GM18870 (cell line): ENCODE measurements at regions not wholly inside any gene's neighbourhood (a gene's known extent, or its start where the extent isn't known, plus 50 kb on each side); places are given as distances from the start of the nearest gene placed in this dataset.
A peak's percentile ranks its signal among the peaks of the same experiment; 100 is the strongest.

Experiments
- ATAC-seq: cut with Tn5 transposase; IDR thresholded peaks from one replicate; pipeline ENCODE4 v1.9.1; 2021; ENCODE audit warnings: moderate library complexity; ENCODE audit not compliant: unreplicated experiment

DNA sequence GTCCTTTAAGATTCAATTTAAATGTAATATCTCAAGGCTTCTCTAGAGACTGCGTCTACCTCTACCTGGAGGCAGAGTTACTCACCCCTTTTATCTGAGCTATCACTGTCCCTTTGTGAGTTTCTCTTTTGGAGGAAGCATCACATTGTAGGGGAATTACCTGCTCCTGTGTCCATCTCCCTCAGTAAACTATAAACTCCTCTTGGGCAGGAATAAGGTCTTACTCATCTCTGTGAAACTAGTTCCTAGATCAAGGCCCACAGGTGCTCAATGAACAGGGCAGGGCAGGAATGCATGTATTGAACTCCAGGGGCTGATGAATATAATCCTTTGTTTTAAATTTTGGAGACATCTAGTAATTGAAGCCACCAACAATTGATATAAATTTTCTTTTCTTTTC, 139.8 kb upstream of the ERCC6L2 start:
- no peak for ATAC-seq

DNA sequence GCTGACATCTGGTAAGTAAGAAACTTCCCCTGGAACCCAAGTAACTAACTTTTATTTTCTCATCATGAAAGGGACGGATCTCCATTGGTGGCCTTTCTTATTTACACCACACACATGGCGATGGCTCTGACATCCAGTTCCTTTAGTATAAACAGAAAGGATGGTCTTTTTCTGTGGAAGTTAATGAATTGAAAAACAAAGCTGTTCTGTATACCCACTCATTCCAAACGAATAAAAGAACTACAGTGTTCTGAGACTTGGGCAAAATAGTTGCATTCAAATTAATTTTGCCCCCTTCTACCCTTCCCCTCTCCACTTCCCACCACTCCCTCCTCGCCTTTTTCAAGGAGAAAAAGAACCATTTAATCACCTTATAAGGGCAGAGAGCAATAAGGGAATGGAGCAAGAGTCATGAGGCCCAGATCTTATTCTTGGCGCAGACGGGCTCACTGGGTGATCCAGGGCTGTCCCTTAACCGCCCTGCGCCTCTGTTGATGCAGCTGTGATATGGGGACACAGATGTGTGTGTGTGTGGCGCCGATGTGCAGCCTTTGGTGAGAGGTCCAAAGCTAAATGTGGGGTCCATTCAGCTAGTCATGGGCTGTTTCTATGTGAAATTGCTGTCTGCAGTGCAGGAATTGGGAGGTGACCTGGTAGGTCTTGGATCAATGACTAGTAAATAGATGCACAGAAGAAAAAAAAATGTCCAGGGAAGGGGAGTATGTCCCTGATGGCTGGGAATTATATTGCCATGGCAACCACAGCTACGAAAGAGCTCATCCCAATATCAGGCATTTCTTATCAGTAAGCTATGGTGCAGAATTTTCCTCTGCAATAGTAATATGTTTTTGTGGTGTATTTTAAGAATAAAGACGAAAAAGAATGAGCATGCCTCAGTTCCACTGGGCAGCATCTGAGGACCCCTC, 141.5 kb upstream of the ERCC6L2 start:
- no peak for ATAC-seq

DNA sequence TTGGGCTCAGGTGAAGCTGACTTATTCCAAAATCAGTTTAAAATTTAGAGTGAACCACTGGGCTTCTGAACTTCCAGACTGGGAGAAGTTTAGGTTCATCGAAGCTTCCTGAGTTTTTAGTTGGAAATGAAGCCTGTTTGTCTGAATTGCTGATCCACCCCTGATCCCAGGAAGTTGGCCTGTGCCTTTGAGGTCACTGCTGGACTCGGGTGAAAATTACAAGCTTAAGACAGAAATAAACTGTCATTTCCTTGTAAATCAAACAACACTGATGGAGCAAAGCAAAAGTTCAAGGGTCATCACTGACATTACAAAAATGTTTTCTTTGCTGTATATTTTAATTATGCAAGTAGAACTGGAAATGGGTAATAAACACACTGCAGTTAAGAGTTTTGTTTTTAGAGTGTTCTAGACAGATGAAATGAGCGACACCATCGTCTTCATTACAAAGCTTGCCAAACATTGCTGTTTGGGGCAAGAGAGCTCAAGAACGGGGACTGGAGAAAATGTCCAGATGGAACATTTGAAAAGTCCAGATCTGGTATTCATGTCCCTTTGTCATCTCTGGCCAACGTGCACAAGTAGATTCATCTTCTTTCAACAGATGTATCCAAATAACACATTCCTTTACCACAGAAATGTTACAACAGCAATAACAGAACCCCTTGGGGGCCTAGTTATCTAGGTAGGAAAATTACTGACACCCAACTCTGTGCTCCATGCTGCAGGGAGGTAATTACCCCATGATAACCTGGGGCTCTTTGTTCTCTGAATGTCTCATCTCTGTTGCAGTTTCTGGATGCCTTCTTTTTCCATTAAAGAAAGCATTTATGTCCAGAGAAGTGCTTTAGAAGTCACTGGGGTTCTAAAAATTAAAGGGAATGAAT, 142.4 kb upstream of the ERCC6L2 start:
- no peak for ATAC-seq

DNA sequence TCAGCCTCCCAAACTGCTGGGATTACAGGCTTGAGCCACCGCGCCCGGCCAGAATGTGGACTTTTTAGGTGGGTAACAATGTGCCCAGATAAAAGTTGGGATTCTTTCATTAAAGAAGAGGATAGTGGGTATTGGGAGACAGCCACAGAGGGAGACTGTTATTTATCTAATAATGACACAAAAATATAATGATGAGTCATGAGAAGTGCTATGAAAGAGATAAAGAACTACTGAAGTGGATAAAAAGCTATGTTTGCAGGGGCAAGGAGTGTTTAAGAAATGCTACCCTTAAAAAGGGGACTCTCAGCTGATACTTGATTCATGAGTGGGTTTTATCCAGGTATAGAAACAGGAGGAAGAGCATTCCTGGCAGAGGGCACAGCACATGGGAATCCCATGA, 143.6 kb upstream of the ERCC6L2 start:
- no peak for ATAC-seq

DNA sequence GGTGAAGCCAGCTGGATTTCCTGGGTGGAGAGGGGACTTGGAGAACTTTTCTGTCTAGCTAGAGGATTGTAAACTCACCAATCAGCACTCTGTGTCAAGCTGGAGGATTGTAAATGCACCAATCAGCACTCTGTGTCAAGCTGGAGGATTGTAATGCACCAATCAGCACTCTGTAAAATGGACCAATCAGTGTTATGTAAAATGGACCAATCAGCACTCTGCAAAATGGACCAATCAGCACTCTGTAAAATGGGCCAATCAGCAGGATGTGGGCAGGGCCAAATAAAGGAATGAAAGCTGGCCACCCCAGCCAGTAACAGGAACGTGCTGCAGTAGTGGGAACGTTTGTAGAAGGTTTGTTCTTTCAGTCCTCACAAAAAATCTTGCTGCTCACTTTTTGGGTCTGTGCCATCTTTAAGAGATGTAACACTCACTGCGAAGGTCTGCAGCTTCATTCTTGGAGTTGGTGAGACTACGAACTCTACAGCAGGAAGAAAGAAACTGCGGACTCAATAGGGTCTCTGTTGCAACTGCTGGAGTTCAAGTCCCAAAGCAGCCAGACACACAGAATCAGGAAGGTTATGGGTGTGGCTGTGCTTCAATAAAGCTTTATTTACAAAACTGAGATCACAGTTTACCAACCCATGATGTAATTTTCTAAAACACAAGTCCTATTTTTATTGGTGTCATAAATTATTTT, 145.7 kb upstream of the ERCC6L2 start:
- ATAC-seq: no peak

DNA sequence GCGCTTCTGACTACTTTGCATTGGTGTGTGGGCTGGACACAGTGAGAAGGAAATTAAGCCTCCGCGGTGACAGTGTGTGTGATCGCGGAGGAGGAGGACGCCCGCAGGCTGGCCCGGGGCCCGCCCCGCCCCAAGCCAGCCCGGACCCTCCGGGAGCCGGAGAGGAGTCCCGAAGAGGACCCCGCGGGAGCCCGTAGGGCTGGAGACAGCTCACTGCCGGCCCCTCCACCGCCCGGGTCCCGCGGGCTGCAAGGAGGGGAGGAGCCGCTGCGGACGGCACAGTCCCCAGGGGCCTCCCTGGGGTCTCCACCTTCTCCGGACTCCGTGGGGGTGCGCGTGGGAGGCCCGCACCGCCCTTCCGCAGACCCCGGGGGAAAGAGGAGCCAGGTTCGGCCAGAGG, 146.4 kb upstream of the ERCC6L2 start:
- ATAC-seq: no peak

DNA sequence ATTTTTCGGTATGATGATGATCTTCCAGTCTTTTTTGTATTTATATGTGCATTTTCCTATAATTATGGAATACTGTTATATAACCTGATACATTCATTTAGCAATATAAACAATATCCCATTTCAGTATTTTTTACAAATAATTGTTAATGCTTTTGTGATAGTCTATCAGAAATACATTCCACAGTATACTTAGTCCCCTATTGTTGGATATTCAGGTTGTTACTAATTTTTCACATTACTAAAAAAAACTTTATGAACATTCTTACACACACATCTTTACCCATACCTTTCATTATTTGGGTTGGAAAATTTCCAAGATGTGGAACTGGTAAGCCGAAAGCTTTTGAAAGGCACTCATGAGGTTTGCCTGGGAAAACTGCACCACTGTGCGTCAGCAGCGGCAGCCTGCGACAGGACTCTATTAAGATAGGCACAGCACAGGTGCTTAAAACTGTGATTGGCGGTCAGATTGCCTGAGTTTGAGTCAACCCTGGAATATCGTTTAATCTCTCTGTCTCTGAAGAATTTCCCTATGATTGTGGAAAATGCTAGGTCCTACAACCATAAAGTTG, 147.5 kb upstream of the ERCC6L2 start:
- no peak for ATAC-seq

DNA sequence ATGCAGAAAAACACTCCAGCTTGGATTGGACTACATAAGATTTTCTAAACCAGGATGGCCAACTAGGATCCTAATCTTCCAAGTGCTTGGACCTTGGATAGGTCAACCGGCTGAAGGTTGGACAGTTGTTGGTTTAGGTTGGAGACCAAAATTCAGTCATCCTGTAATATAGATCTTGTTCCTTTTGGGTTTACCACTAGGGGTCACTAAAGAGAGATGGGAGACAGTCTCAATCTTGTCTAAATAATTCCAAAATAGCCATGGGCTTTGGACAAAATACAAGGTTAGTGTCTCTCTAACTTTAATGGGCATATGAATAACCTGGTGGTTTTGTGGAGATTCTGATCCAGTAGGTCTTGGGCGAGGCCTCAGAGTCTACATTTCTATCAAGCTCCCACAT, 148.7 kb upstream of the ERCC6L2 start:
- ATAC-seq: no peak

DNA sequence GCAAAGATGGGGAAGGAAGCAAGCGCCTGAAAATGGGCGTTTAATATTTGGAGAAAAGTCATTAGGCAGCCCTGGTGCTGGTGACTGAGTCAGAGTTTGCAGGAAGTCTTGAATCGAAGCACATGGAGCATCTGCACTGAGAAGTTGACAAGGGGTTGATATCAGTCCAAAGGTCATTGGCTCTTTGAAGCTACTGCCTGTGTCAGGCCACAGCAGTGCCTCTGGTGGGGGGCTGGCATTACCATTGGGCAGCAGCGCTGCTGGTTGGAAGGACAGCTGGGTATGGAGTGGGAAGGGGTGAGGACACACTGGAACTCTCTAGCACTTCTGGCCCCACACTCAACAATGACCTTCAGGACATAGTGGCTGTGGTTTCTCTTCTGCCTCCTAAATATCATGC, 150.4 kb upstream of the ERCC6L2 start:
- no peak for ATAC-seq

DNA sequence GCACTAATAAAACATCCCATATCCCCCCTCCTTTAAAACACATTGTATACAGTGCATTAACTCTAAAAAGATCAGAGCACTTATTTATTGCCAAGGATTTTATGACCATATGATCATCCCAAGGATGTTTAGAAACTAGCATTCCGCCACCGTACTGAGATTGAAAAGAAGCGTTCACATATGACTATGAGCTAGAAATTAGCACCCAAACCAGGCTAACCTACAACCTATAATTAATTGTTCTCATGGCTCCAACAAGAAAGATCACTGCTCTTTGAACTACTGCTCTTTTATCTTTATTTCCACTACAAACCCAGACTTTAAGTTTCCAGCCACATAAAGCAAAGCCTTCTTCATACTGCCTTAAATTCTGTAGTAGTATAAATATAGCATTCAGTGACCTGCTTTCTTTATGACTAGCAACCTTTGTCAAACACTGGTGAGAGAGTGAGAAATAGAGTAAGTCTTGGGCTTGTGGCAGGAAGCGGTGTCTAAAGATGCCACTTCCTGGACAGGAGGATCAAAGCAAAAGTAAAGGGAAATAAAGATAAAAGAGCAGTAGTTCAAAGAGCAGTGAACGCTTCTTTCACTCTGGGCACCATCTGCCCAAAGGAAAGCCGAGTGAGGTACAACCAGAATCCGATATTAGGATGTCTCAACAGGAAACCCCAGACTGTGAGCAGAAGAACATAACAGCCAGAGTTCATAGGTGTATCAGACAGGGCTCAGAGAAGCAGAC, 151.1 kb upstream of the ERCC6L2 start:
- peak; percentile 96 for ATAC-seq

DNA sequence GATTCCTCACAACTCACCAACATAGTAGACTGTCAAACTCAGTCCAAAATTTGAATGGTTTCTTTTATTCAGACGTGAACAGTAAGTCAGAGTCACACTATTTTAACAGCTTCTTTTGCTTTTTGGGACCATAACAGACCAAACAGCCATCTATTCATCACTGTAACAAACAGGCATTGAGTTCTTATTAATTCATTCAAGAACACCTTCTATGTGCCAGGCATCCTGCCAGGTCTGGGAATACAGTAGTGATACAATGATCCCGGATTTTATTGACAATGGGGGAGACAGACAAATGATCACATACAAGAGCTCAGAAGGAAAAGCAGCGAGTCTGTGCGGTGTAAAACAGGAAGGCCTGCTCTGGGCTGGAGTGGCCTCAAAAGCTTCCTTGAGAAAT, 153.3 kb upstream of the ERCC6L2 start:
- no peak for ATAC-seq

DNA sequence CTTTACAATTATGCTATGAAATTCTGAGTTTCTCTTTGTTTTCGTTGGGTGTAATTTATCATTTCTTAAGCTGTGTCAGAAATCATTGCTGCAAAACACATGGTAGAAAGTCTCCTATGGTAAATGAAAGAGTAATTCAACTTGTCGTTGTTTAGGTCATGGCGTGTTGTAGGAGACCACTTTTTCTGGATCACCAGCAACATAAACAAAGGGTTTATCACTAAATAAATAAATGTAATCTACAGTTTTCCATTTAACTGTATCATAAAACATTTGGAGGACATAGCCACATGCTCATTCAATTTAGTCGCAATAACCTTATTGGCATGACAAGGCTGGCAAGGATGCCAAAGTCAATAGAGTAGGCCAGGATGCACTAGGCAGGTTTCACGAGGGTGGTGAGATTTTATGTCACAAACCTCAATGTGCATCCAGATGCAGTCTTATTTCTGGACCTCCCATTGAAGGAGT, 154.4 kb upstream of the ERCC6L2 start:
- ATAC-seq: no peak

DNA sequence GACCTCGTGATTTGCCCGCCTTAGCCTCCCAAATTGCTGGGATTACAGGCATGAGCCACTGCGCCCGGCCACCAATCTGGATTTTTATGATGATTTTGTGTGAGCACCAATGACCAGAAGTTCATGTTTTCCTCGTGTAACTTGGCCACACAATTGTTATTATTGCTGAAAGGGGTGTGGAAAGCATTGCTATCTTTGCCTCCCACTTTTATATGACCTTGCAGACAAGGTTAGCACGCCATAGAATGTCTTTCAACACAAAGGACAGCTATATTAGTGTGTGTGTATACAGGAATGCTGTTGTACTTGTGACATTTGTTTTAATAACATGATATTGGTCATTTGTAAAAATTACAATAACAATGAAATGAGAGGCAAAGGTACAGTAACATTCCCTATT, 155.0 kb upstream of the ERCC6L2 start:
- no peak for ATAC-seq

DNA sequence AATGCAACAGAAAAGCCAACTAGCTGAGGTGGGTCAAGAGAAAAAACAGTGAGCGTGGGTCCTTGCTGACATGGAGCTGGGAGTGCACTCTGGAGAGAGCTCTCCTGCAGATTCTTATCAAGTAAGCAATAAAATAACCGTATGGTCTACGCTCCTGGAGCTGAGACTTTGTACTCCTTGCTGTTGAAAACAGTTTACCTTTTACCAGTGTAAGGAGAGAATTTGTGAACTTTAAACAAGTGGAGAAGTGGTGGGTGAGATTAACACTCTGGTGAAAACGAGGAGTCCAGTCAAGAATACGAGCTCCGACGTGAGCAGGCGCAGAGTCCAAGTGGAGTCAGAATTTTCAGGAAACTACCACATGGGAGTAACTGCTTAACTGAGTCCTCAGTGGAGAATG, 156.1 kb upstream of the ERCC6L2 start:
- ATAC-seq: no peak

DNA sequence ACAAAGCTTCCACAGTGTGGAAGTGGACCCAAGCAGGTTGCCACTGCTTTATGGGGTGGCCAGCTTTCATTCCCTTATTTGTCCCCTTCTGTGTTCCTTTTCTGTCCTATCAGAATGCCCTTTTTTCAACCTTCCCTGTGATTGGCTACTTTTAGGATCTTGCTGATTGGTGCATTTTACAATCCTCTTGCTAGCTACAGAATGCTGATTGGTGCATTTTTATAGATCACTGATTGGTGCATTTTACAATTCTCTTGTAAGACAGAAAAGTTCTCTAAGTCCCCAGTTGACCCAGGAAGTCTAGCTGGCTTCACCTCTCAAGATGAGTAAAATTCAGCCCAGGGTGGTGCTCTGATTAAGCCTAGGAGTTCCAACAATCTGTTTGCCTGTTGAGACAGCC, 157.2 kb upstream of the ERCC6L2 start:
- no peak for ATAC-seq

DNA sequence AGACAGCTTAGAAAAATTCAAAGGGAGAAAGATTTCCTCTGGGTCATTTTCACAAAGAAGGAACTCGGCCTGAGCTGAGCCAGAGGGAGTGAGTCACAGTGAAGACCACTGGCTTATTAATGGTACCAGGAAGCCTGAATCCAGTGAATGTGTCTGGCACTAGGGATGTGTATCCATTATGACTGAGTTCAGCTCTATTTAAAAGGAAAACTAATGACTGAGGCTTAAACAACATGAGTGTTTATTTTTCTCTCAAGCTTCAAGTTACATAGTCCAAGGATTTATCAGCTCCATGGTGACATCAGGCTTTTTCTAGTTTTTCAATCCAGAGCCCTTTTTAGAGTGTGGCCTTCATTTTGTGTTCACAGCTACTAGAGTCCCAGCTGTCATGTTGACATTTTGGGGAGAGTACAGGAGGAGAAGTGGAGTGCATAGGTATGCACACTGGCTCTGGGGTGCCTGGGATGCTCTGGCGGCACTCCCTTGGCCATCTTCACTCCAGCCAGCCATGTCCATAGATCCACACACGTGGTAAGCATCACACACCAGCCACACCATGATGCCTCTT, 159.5 kb upstream of the ERCC6L2 start:
- ATAC-seq: no peak

DNA sequence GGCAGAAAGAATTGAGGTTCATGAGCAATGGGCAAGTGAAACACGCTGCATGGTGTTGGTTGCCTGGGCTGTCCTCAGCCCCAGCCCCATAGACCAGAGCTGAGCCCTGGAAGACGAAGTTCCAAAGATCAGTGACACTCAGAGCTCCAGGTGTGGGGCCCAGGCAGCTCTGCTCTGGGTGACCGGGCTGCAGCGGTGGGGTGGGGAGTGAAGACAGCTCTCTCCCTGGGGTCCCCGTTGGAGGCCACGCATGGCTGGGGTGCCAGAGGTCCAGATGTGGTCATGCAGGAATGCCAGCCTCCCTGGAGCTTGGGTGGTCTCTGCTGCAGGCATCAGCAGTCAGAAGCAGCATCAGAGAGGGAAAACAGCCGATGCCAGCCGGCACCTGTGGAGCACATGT, 165.0 kb upstream of the ERCC6L2 start:
- no peak for ATAC-seq

DNA sequence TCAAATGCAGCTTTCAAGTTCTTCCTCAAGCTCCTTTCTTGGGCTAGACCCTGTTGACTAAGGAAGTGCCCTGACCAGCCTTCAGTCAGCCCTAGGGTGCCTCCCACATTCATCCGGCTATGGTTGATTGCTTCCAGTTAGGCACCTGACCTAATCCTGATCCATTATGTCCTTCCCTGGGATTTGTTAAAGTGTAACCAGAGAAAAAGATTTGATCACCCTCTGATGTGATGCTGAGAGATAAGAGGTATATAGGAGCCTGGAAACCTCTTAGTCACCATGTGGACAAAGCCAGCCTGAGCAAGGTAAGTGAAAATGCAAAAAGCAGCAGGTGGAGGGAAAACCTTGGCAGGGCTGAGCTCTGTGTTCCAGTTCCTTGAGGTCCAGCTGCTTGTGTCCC, 178.8 kb upstream of the ERCC6L2 start:
- no peak for ATAC-seq

DNA sequence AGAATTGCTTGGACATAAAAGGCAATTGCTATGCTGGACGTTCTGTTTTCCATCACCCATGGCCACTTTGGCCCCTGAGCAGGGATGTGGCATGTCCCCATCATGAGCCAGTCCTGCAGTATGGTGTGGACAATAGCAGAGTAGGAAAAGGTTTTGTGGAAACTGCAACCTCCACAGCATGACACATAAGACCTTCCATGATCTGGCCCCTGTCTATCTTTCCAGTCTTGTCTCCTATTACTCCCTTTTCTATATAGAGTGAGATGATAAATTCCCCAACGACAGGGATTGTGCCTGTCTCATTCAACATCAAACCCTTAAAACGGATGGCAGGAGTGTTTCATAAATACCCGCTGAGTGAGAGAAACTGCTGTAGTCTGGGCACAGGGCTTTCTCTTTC, 174.7 kb upstream of the PTCH1 start:
- no peak for ATAC-seq

DNA sequence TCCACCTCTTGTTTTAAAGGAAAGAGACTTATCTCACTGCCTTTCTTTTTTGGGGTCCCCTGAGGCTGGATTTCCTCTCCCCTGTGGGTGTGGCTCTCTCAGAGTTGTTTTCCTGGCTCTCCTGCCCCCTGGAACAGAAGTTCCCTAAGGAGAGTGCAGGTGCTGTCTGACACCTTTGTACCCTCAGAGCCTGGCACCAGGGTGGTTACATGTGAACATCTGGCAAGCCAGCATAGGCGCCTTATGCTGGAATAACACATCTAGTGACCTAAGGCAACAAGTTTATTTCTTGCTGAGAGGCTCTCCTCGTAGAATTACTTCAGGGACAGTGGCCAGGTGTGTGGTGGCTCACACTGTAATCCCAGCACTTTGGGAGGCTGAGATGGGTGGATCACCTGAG, 172.9 kb upstream of the PTCH1 start:
- no peak for ATAC-seq
